Activated T-helper 17 cell treated with anti-CD3 and anti-CD28 coated beads, Interleukin-2, amount 50 U/mL, for 72 hours (primary cell): ENCODE measurements at regions not wholly inside any gene's neighbourhood (a gene's known extent, or its start where the extent isn't known, plus 50 kb on each side); places are given as distances from the start of the nearest gene placed in this dataset.
"Not testable (repeated sequence)": the region's sequence is repeated elsewhere in the genome, so short reads cannot be mapped to it uniquely, and the experiment has no call there.

Source experiments
- ATAC-seq: fragments of 150-1000 bp; cut with Tn5 transposase; replicated peaks from 2 replicates; pipeline ENCODE4 v1.10.0; 2021; ENCODE audit warnings: mild to moderate bottlenecking, moderate library complexity
- H3K27ac Mint-ChIP-seq: one replicate; pipeline ENCODE4 v1.8.0; 2022; ENCODE audit warnings: mixed read lengths
- H3K27me3 Mint-ChIP-seq: one replicate; pipeline ENCODE4 v1.8.0; 2022; ENCODE audit warnings: mixed read lengths
- H3K36me3 Mint-ChIP-seq: one replicate; pipeline ENCODE4 v1.8.0; 2022; ENCODE audit warnings: low read depth, mild to moderate bottlenecking, mixed read lengths
- H3K4me1 Mint-ChIP-seq: one replicate; pipeline ENCODE4 v1.8.0; 2022; ENCODE audit warnings: mixed read lengths
- H3K4me3 Mint-ChIP-seq: one replicate; pipeline ENCODE4 v1.8.0; 2022; ENCODE audit warnings: mild to moderate bottlenecking, mixed read lengths
- H3K9me3 Mint-ChIP-seq: one replicate; pipeline ENCODE4 v1.8.0; 2022; ENCODE audit warnings: mixed read lengths

- peaks cover 20% of the 10 kb centered on the region for H3K9me3 Mint-ChIP-seq
- no peaks in the 10 kb centered on the region for H3K4me1 Mint-ChIP-seq
- H3K27ac Mint-ChIP-seq, result no peak overlapping the region
- no peaks in the 10 kb centered on the region for H3K27me3 Mint-ChIP-seq
- no peak for ATAC-seq
- no peak overlapping the region for H3K4me3 Mint-ChIP-seq
- H3K36me3 Mint-ChIP-seq, result no peaks in the 10 kb centered on the region
Measured at GRCh38 chr2:125224188-125224587, 1199.1 kb downstream of the CNTNAP5 start.

DNA sequence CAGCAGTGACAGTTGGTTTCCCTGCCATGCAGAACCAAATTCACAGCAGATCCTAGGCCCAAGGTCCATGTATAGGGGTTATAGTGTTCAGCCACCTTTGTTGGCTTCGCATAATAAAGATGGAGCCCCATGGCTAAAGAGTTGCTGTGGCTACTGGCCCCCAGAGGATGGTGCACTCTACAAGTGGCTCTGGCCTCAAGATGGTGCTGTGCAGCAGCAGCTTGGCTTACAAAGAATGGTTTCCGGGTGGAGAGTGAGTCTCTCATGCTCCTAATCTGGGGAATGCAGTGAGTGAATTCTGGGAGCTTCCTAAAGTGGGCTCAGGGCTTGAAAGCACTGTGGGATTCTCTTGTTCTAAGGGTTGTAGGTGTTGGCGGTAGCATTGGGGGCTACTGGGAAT is 1199.7 kb downstream of the CNTNAP5 start:
- no peak overlapping the region for H3K4me3 Mint-ChIP-seq
- H3K36me3 Mint-ChIP-seq, result no peaks in the 10 kb centered on the region
- H3K27me3 Mint-ChIP-seq, result no peaks in the 10 kb centered on the region
- no peaks in the 10 kb centered on the region for H3K4me1 Mint-ChIP-seq
- ATAC-seq, result no peak
- peaks cover 24% of the 10 kb centered on the region for H3K9me3 Mint-ChIP-seq
- no peak overlapping the region for H3K27ac Mint-ChIP-seq

- Mint-ChIP-seq H3K27me3 (no peaks in the 10 kb centered on the region), H3K9me3 (peaks cover 24% of the 10 kb centered on the region), H3K36me3 (no peaks in the 10 kb centered on the region), H3K27ac (no peak overlapping the region), H3K4me3 (no peak overlapping the region), H3K4me1 (no peaks in the 10 kb centered on the region)
- ATAC-seq, result no peak
Measured at GRCh38 chr2:125227843-125228392, 1202.8 kb downstream of the CNTNAP5 start.

DNA sequence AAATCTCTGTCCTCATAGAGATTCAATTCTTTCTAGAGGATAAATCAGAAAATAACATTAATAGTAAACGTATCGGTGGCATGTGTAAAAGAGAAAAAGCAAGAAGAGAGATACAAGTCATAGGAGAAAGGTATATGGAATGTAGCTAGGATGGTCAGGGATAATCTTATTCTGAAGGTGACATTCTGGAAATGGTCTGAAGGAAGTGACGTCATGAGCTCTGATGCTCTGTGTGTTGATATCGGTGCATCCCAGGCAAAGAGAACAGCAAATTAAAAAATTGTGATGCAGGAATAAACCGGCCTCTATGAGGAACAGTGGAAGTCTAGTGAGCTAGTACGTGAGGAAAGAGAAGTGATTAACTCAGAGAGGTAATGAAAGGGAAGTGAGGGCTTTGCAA is 1215.8 kb downstream of the CNTNAP5 start:
- no peaks in the 10 kb centered on the region for H3K27me3 Mint-ChIP-seq
- no peaks in the 10 kb centered on the region for H3K36me3 Mint-ChIP-seq
- H3K9me3 Mint-ChIP-seq, result peaks cover 21% of the 10 kb centered on the region
- no peaks in the 10 kb centered on the region for H3K4me1 Mint-ChIP-seq
- no peak overlapping the region for H3K4me3 Mint-ChIP-seq
- ATAC-seq, result no peak
- H3K27ac Mint-ChIP-seq, result no peak overlapping the region

GRCh38 chr2:125243074-125243473 is 1218.0 kb downstream of the CNTNAP5 start:
- Mint-ChIP-seq H3K27ac (no peak overlapping the region), H3K9me3 (peaks cover 22% of the 10 kb centered on the region), H3K36me3 (no peaks in the 10 kb centered on the region), H3K27me3 (no peaks in the 10 kb centered on the region), H3K4me3 (no peak overlapping the region), H3K4me1 (no peaks in the 10 kb centered on the region)
- ATAC-seq, result no peak

DNA sequence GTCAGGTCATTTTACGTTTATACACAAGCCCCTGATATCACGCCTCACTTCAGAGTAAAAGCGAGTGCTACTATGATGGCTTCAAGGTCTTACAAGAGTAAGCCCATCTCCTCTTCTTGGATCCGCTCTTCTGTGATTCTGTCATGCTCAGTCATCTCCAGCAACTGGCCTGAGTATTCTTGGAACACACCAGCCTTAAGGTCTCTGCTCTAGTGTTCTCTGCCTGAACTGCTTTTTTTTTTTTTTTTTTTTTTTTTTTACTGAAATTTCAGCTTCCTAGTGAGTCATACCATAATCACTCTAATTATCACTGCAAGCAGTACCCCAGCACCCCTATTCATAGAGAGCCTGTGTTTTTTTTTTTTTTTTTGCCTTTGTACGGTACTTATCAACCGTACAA is 1228.9 kb downstream of the CNTNAP5 start:
- no peaks in the 10 kb centered on the region for H3K4me1 Mint-ChIP-seq
- no peaks in the 10 kb centered on the region for H3K36me3 Mint-ChIP-seq
- no peaks in the 10 kb centered on the region for H3K27me3 Mint-ChIP-seq
- H3K27ac Mint-ChIP-seq, result no peak overlapping the region
- no peak for ATAC-seq
- H3K9me3 Mint-ChIP-seq, result peaks cover 8% of the 10 kb centered on the region
- H3K4me3 Mint-ChIP-seq, result no peak overlapping the region

DNA sequence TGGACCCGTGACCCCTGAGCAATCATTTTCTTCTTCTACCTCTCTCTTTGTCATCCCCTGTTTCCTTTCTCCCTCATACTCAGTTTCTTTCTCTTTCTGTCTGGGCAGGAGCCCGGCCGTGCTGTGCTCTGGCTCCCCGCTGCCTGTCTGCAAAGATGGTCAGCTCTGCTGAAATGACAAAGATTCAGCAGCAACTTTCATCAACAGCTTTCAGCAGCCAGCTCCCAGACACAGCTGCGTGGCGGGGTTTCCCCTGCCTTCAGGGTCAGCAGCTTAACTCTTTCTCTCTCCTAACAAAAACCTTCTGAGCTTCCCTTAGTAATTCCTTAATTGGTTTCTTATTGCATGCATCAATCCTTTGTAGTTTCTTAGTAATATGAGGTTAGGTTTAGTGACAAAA is 1234.4 kb downstream of the CNTNAP5 start:
- H3K9me3 Mint-ChIP-seq, result peaks cover 19% of the 10 kb centered on the region
- no peaks in the 10 kb centered on the region for H3K4me1 Mint-ChIP-seq
- H3K27me3 Mint-ChIP-seq, result no peaks in the 10 kb centered on the region
- ATAC-seq, result no peak
- no peak overlapping the region for H3K4me3 Mint-ChIP-seq
- no peak overlapping the region for H3K27ac Mint-ChIP-seq
- H3K36me3 Mint-ChIP-seq, result no peaks in the 10 kb centered on the region

- not testable (repeated sequence) for H3K4me1 Mint-ChIP-seq, ATAC-seq, H3K4me3 Mint-ChIP-seq, H3K27me3 Mint-ChIP-seq, H3K27ac Mint-ChIP-seq, H3K36me3 Mint-ChIP-seq
- H3K9me3 Mint-ChIP-seq, result peaks cover 19% of the 10 kb centered on the region
Measured at GRCh38 chr2:125260366-125260930, 1235.4 kb downstream of the CNTNAP5 start.

DNA sequence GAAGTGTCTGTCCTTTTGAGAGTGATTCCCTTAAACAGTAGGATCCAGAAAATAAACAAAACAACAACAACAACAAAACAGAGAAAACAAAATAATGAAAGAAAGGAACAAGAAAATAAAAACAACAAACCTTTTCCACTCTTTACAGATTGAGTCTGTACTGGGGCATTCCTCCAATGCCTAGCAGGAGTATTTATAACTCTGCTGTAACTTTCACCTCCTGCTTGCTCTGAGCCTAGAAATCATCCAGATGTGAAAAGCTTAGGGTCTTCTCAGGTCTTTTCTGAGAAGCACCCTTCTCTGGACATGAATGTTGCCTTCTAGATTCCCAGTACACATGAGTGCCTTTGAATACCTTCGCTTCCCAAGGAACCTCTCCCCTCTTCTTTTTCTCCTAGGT is 1239.4 kb downstream of the CNTNAP5 start:
- Mint-ChIP-seq H3K4me1 (no peaks in the 10 kb centered on the region), H3K9me3 (peaks cover 11% of the 10 kb centered on the region), H3K27ac (no peak overlapping the region), H3K27me3 (no peaks in the 10 kb centered on the region), H3K4me3 (no peak overlapping the region), H3K36me3 (no peaks in the 10 kb centered on the region)
- ATAC-seq, result no peak

- peaks cover 9% of the 10 kb centered on the region for H3K9me3 Mint-ChIP-seq
- H3K27ac Mint-ChIP-seq, result no peak overlapping the region
- H3K27me3 Mint-ChIP-seq, result no peaks in the 10 kb centered on the region
- no peaks in the 10 kb centered on the region for H3K36me3 Mint-ChIP-seq
- H3K4me3 Mint-ChIP-seq, result no peak overlapping the region
- H3K4me1 Mint-ChIP-seq, result no peaks in the 10 kb centered on the region
- no peak for ATAC-seq
Measured at GRCh38 chr2:125267683-125268082, 1242.6 kb downstream of the CNTNAP5 start.

- no peaks in the 10 kb centered on the region for H3K4me1 Mint-ChIP-seq
- H3K4me3 Mint-ChIP-seq, result no peak overlapping the region
- peaks cover 22% of the 10 kb centered on the region for H3K9me3 Mint-ChIP-seq
- H3K27me3 Mint-ChIP-seq, result no peaks in the 10 kb centered on the region
- no peak for ATAC-seq
- H3K27ac Mint-ChIP-seq, result no peak overlapping the region
- no peaks in the 10 kb centered on the region for H3K36me3 Mint-ChIP-seq
Measured at GRCh38 chr2:125272651-125273050, 1247.6 kb downstream of the CNTNAP5 start.

- no peak for ATAC-seq
- H3K4me1 Mint-ChIP-seq, result no peaks in the 10 kb centered on the region
- H3K36me3 Mint-ChIP-seq, result no peaks in the 10 kb centered on the region
- no peaks in the 10 kb centered on the region for H3K27me3 Mint-ChIP-seq
- no peak overlapping the region for H3K27ac Mint-ChIP-seq
- peaks cover 17% of the 10 kb centered on the region for H3K9me3 Mint-ChIP-seq
- H3K4me3 Mint-ChIP-seq, result no peak overlapping the region
Measured at GRCh38 chr2:125274718-125275117, 1249.6 kb downstream of the CNTNAP5 start.

GRCh38 chr2:125280265-125280664 is 1255.2 kb downstream of the CNTNAP5 start:
- Mint-ChIP-seq H3K27me3 (no peaks in the 10 kb centered on the region), H3K4me3 (no peak overlapping the region), H3K9me3 (peaks cover 10% of the 10 kb centered on the region), H3K4me1 (no peaks in the 10 kb centered on the region), H3K27ac (no peak overlapping the region), H3K36me3 (no peaks in the 10 kb centered on the region)
- ATAC-seq, result no peak

- Mint-ChIP-seq H3K4me3 (no peak overlapping the region), H3K9me3 (peaks cover 7% of the 10 kb centered on the region), H3K27ac (no peak overlapping the region), H3K36me3 (no peaks in the 10 kb centered on the region), H3K27me3 (no peaks in the 10 kb centered on the region), H3K4me1 (no peaks in the 10 kb centered on the region)
- no peak for ATAC-seq
Measured at GRCh38 chr2:125281242-125281641, 1256.2 kb downstream of the CNTNAP5 start.

GRCh38 chr2:125296742-125297141 is 1271.7 kb downstream of the CNTNAP5 start:
- no peaks in the 10 kb centered on the region for H3K27me3 Mint-ChIP-seq
- H3K9me3 Mint-ChIP-seq, result peaks cover 4% of the 10 kb centered on the region
- no peak overlapping the region for H3K4me3 Mint-ChIP-seq
- no peak for ATAC-seq
- H3K27ac Mint-ChIP-seq, result no peak overlapping the region
- H3K4me1 Mint-ChIP-seq, result no peaks in the 10 kb centered on the region
- no peaks in the 10 kb centered on the region for H3K36me3 Mint-ChIP-seq
